Body of pancreas (tissue), 4 donors: ENCODE measurements at regions not wholly inside any gene's neighbourhood (a gene's known extent, or its start where the extent isn't known, plus 50 kb on each side); places are given as distances from the start of the nearest gene placed in this dataset.

Experiments
- POLR2A ChIP-seq, 3 donors: fragments of 450-650 bp; IDR thresholded peaks; one replicate each; pipeline ENCODE4 v1.6.1; 2016; ENCODE audit warnings: antibody characterized with exemption in 3 of 3, mild to moderate bottlenecking in 2 of 3
- TF ChIP-seq, protein P1 (sequence below), 7 experiments: fragments of 450-650 bp in 4 of 7; fragments of 200-600 bp in 3 of 7; sonication (generic) in 3 of 7; IDR thresholded peaks; one replicate each; pipeline ENCODE4 v1.5.1; 2016 to 2019; ENCODE audit warnings: antibody characterized with exemption in 7 of 7

DNA sequence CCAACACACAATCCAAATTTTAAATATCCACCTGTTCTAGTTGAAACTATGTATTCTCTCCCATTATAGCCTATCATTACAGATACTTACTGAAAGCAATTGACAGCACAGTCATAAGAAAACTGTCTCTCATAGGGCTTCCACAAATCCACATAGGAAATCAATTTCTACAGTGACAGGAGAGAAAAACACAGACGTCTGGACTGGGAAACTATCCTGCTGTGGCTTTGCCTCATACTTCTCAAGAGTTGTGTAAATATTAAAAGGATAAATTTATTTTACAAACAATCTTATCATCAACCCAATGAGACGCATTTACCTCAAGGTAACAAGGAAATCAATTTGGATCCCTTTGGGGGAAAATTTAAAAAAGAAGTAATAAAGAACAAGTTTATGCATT, 517.5 kb downstream of the EFNA5 start:
- TF ChIP-seq, protein P1, sequence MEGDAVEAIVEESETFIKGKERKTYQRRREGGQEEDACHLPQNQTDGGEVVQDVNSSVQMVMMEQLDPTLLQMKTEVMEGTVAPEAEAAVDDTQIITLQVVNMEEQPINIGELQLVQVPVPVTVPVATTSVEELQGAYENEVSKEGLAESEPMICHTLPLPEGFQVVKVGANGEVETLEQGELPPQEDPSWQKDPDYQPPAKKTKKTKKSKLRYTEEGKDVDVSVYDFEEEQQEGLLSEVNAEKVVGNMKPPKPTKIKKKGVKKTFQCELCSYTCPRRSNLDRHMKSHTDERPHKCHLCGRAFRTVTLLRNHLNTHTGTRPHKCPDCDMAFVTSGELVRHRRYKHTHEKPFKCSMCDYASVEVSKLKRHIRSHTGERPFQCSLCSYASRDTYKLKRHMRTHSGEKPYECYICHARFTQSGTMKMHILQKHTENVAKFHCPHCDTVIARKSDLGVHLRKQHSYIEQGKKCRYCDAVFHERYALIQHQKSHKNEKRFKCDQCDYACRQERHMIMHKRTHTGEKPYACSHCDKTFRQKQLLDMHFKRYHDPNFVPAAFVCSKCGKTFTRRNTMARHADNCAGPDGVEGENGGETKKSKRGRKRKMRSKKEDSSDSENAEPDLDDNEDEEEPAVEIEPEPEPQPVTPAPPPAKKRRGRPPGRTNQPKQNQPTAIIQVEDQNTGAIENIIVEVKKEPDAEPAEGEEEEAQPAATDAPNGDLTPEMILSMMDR (IDR thresholded peaks at IDR 0.05): no peak
- TF ChIP-seq POLR2A (IDR thresholded peaks at IDR 0.05): no peak
